ENCODE measurements at regions not wholly inside any gene's neighbourhood (a gene's known extent, or its start where the extent isn't known, plus 50 kb on each side); places are given as distances from the start of the nearest gene placed in this dataset.

DNA sequence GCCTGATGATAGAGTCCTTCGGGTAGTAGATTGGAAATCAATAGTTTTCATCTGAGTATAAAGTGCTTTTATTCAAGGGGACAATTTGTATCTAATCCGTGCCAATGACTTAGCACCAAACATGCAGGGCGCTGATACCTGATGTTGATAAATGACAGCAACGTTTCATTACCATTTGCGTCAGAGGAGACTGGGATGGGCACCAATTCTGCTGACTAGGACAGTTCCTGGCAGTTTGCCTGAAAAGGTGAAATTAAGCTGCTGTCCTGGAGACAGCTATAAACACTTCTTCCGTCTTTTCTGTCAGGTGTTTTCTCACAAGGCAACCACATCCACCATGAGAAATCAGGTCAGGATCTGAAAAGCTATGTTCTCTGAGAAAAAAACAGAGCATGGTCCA, 1136.4 kb downstream of the TYW1 start:
- no peak for DNase-seq
- intact Hi-C loops (cut with micrococcal nuclease) = no loop called here
- H3K27ac ChIP-seq (ENCODE audit: low read length) = no peak overlapping the region
- POLR2A ChIA-PET (ENCODE audit: unreplicated experiment) = no interaction called here
- H3K79me2 ChIP-seq (ENCODE audit: low read length) = no peaks in the 10 kb centered on the region
- BruUV-seq (replicated peaks) = no TSS peak
- no peaks in the 10 kb centered on the region for H4K20me1 ChIP-seq (ENCODE audit: low read length)
- CTCF ChIA-PET = no interaction called here
- no peak overlapping the region for H3K4me2 ChIP-seq (ENCODE audit: low read length)
- H3K4me1 ChIP-seq (ENCODE audit: insufficient read depth, low read length) = no peaks in the 10 kb centered on the region
- ATAC-seq = no peak
- no peaks in the 10 kb centered on the region for H3K27me3 ChIP-seq (ENCODE audit: low read length)
- no peaks in the 10 kb centered on the region for H3K36me3 ChIP-seq (ENCODE audit: low read depth, low read length)
- H3F3A ChIP-seq (ENCODE audit: low read length, unreplicated experiment) = no peaks in the 10 kb centered on the region
- H3K9me2 ChIP-seq (replicated peaks; ENCODE audit: low read length) = no peaks in the 10 kb centered on the region
- no peak overlapping the region for H3K9ac ChIP-seq (ENCODE audit: low read length)
- no peak overlapping the region for H3K4me3 ChIP-seq (ENCODE audit: low read length)
- H3K9me3 ChIP-seq (ENCODE audit: low read length) = no peaks in the 10 kb centered on the region
- no peak overlapping the region for H2AFZ ChIP-seq (ENCODE audit: low read length)
- TF ChIP-seq EZH2phosphoT487 (IDR thresholded peaks at IDR 0.05; ENCODE audit: borderline replicate concordance, low read length) (no peak), EZH2 (IDR thresholded peaks at IDR 0.05; ENCODE audit: low read length, unreplicated experiment) (no peak)
- TF ChIP-seq, protein P1, sequence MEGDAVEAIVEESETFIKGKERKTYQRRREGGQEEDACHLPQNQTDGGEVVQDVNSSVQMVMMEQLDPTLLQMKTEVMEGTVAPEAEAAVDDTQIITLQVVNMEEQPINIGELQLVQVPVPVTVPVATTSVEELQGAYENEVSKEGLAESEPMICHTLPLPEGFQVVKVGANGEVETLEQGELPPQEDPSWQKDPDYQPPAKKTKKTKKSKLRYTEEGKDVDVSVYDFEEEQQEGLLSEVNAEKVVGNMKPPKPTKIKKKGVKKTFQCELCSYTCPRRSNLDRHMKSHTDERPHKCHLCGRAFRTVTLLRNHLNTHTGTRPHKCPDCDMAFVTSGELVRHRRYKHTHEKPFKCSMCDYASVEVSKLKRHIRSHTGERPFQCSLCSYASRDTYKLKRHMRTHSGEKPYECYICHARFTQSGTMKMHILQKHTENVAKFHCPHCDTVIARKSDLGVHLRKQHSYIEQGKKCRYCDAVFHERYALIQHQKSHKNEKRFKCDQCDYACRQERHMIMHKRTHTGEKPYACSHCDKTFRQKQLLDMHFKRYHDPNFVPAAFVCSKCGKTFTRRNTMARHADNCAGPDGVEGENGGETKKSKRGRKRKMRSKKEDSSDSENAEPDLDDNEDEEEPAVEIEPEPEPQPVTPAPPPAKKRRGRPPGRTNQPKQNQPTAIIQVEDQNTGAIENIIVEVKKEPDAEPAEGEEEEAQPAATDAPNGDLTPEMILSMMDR (conservative IDR thresholded peaks at IDR 0.05; ENCODE audit: low read depth, low read length) = no peak

DNA sequence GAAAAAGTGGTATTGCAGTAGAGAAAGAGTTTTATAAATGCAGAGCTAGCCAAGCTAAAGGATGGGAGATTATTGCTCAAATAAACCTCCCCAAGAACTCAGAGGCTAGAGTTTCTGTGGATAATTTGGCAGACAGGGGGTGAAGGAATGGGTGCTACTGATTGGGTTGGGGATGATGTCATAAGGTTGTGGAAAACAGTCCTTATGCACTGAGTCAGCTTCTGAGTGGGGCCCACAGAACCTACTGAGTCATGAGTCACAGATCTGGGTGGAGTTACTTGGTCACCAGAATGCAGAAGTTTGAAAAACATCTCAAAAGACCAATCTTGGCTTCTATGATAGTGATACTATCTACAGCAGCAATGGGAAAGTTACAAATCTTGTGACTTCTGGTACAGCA, 1146.7 kb downstream of the TYW1 start:
- Histone ChIP-seq H2AFZ (ENCODE audit: low read length) (no peak overlapping the region), H3K9ac (ENCODE audit: low read length) (no peak overlapping the region), H3K4me2 (ENCODE audit: low read length) (no peak overlapping the region), H3K4me3 (ENCODE audit: low read length) (no peak overlapping the region), H4K20me1 (ENCODE audit: low read length) (no peaks in the 10 kb centered on the region), H3K4me1 (ENCODE audit: insufficient read depth, low read length) (no peaks in the 10 kb centered on the region), H3K9me3 (ENCODE audit: low read length) (0 out of 2 replicates have a peak, but pooled peaks cover 7% of the 10 kb centered on the region), H3K79me2 (ENCODE audit: low read length) (no peaks in the 10 kb centered on the region), H3K9me2 (replicated peaks; ENCODE audit: low read length) (no peaks in the 10 kb centered on the region), H3F3A (ENCODE audit: low read length, unreplicated experiment) (no peaks in the 10 kb centered on the region), H3K36me3 (ENCODE audit: low read depth, low read length) (no peaks in the 10 kb centered on the region), H3K27me3 (ENCODE audit: low read length) (no peaks in the 10 kb centered on the region), H3K27ac (ENCODE audit: low read length) (no peak overlapping the region)
- intact Hi-C loops (cut with micrococcal nuclease) = no loop called here
- ChIA-PET POLR2A (ENCODE audit: unreplicated experiment) (no interaction called here), CTCF (no interaction called here)
- DNase-seq = no peak
- TF ChIP-seq EZH2phosphoT487 (IDR thresholded peaks at IDR 0.05; ENCODE audit: borderline replicate concordance, low read length) (no peak), EZH2 (IDR thresholded peaks at IDR 0.05; ENCODE audit: low read length, unreplicated experiment) (no peak)
- TF ChIP-seq, protein P1 (conservative IDR thresholded peaks at IDR 0.05; ENCODE audit: low read depth, low read length) = no peak
- no peak for ATAC-seq
- BruUV-seq (replicated peaks) = no TSS peak

DNA sequence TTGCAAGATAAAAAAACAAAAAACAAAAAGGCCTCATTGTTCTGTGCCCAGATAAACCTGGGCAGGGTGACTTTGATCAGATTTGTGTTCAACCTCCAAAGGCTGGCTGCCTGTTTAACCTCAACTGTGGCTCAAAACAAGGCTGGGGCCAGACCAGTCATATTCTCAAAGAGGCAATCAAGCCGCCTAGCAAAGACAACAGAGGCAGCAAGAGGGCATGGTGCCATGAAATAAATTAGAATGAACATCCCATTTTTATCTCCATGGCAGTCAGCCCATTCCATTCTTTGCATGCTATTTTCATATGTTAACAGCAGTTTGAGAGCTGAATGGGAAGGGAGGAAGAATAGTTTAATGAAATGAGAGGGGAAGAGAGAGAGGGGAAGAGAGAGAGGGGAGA, 1150.3 kb downstream of the TYW1 start:
- H3K4me1 ChIP-seq (ENCODE audit: insufficient read depth, low read length) = no peaks in the 10 kb centered on the region
- no peak for ATAC-seq
- H3K4me3 ChIP-seq (ENCODE audit: low read length) = no peak overlapping the region
- no peaks in the 10 kb centered on the region for H3K9me2 ChIP-seq (replicated peaks; ENCODE audit: low read length)
- H3K9ac ChIP-seq (ENCODE audit: low read length) = no peak overlapping the region
- no peak for DNase-seq
- no peak overlapping the region for H3K4me2 ChIP-seq (ENCODE audit: low read length)
- CTCF ChIA-PET = no interaction called here
- no peaks in the 10 kb centered on the region for H3K36me3 ChIP-seq (ENCODE audit: low read depth, low read length)
- intact Hi-C loops (cut with micrococcal nuclease) = no loop called here
- no peaks in the 10 kb centered on the region for H3F3A ChIP-seq (ENCODE audit: low read length, unreplicated experiment)
- no peaks in the 10 kb centered on the region for H4K20me1 ChIP-seq (ENCODE audit: low read length)
- no peak overlapping the region for H3K27ac ChIP-seq (ENCODE audit: low read length)
- TF ChIP-seq, protein P1 (conservative IDR thresholded peaks at IDR 0.05; ENCODE audit: low read depth, low read length) = no peak
- TF ChIP-seq EZH2 (IDR thresholded peaks at IDR 0.05; ENCODE audit: low read length, unreplicated experiment) (no peak), EZH2phosphoT487 (IDR thresholded peaks at IDR 0.05; ENCODE audit: borderline replicate concordance, low read length) (no peak)
- no peaks in the 10 kb centered on the region for H3K79me2 ChIP-seq (ENCODE audit: low read length)
- H2AFZ ChIP-seq (ENCODE audit: low read length) = no peak overlapping the region
- 0 out of 2 replicates have a peak, but pooled peaks cover 3% of the 10 kb centered on the region for H3K9me3 ChIP-seq (ENCODE audit: low read length)
- POLR2A ChIA-PET (ENCODE audit: unreplicated experiment) = no interaction called here
- BruUV-seq (replicated peaks) = no TSS peak
- H3K27me3 ChIP-seq (ENCODE audit: low read length) = no peaks in the 10 kb centered on the region
